K562 (cell line): ENCODE measurements at regions not wholly inside any gene's neighbourhood (a gene's known extent, or its start where the extent isn't known, plus 50 kb on each side); places are given as distances from the start of the nearest gene placed in this dataset.
"Not testable (repeated sequence)": the region's sequence is repeated elsewhere in the genome, so short reads cannot be mapped to it uniquely, and the experiment has no call there.

Experiments used
- ATAC-seq: fragments of 200-7000 bp; cut with Tn5 transposase; 3 replicates; pipeline ENCODE4 v1.9.1; 2020; ENCODE audit warnings: moderate library complexity
- BruUV-seq: library from RNA; stranded (reverse); fragments of 400-500 nt; replicated peaks from 2 replicates; lab custom pipeline; 2021; lab: Mats Ljungman, UMichigan
- CTCF ChIA-PET: fragments of 300-600 bp; formaldehyde crosslinking; extraction: SDS; loops from one replicate; lab custom pipeline; 2021; ENCODE audit warnings: low intra/inter-chr PET ratio; lab: Yijun Ruan, JAX
- POLR2A ChIA-PET: fragments of 300-600, 350-650 bp; sonication (Branson Sonifier 250); formaldehyde crosslinking; extraction: SDS; loops from one replicate; lab custom pipeline; 2021; ENCODE audit warnings: antibody characterized with exemption, inconsistent platforms; lab: Yijun Ruan, JAX
- DNase-seq, 4 experiments: peaks; one replicate each; pipeline versions ENCODE4 v3.0.0 to v3.0.0-alpha.2; 2011 to 2018; ENCODE audit warnings: low spot score in 3 of 4, mixed read lengths in 3 of 4; ENCODE audit errors: extremely low read depth in 1 of 4
- FAIRE-seq: peaks from 2 replicates; lab custom pipeline; 2011; peaks lifted over from hg19 to GRCh38; lab: Jason Lieb, UNC
- H2AFZ ChIP-seq: 2 replicates; pipeline ENCODE4 v1.6.0; 2011; ENCODE audit warnings: low read depth, low read length, control low read depth, inconsistent platforms
- H3K27ac ChIP-seq: fragments of 200-600 bp; 3 replicates; pipeline ENCODE4 v1.8.0; 2011; ENCODE audit warnings: low read depth, mild to moderate bottlenecking, control low read depth, inconsistent platforms, low read length, moderate library complexity, mixed read lengths; ENCODE audit errors: extremely low read depth
- H3K27me3 ChIP-seq, 2 experiments: fragments of 300-600 bp in 1 of 2; 2 replicates in 1 of 2; 3 replicates in 1 of 2; pipeline versions ENCODE4 v1.6.0 to v1.8.0; 2011; ENCODE audit warnings: inconsistent platforms in 2 of 2, low read length in 2 of 2, mild to moderate bottlenecking in 1 of 2, mixed read lengths in 1 of 2, moderate library complexity in 1 of 2; ENCODE audit not compliant: control insufficient read depth in 2 of 2, insufficient read depth in 2 of 2
- H3K36me3 ChIP-seq: fragments of 300-600 bp; 3 replicates; pipeline ENCODE4 v1.8.0; 2011; ENCODE audit warnings: mild to moderate bottlenecking, low read length, inconsistent platforms; ENCODE audit not compliant: control insufficient read depth, insufficient read depth
- H3K4me1 ChIP-seq, 2 experiments: fragments of 200-600 bp in 1 of 2; replicated peaks in 1 of 2; 2 replicates in 1 of 2; 3 replicates in 1 of 2; pipeline versions ENCODE4 v1.5.1 to v1.8.0; 2011; ENCODE audit warnings: inconsistent platforms in 2 of 2, low read length in 2 of 2, mild to moderate bottlenecking in 1 of 2, mixed read lengths in 1 of 2, moderate library complexity in 1 of 2; ENCODE audit not compliant: control insufficient read depth in 2 of 2, insufficient read depth in 2 of 2
- H3K4me2 ChIP-seq: 2 replicates; pipeline ENCODE4 v1.6.1; 2011; ENCODE audit warnings: low read length, control low read depth, inconsistent platforms, mixed read lengths; ENCODE audit not compliant: insufficient read depth
- H3K4me3 ChIP-seq: fragments of 200-600 bp; sonication (generic), shearing (Covaris generic); 2 replicates; pipeline ENCODE4 v1.5.1; 2016; ENCODE audit warnings: control low read depth, inconsistent platforms
- H3K79me2 ChIP-seq: fragments of 200-600 bp; 3 replicates; pipeline ENCODE4 v1.8.0; 2011; ENCODE audit warnings: low read length, inconsistent platforms; ENCODE audit not compliant: control insufficient read depth, insufficient read depth
- H3K9ac ChIP-seq, 2 experiments: 2 replicates each; pipeline versions ENCODE4 v1.6.0 to v1.6.1; 2011; ENCODE audit warnings: low read depth in 2 of 2, low read length in 2 of 2, control low read depth in 1 of 2, inconsistent platforms in 1 of 2, mild to moderate bottlenecking in 1 of 2, mixed read lengths in 1 of 2; ENCODE audit not compliant: insufficient read depth in 1 of 2
- H3K9me1 ChIP-seq: one replicate; pipeline ENCODE4 v1.6.0; 2011; ENCODE audit warnings: inconsistent platforms, mild to moderate bottlenecking, low read length, moderate library complexity; ENCODE audit not compliant: control insufficient read depth, insufficient read depth
- H3K9me3 ChIP-seq: replicated peaks from 2 replicates; pipeline ENCODE4 v1.5.1; 2011; ENCODE audit warnings: low read depth, low read length, inconsistent platforms; ENCODE audit not compliant: control insufficient read depth, insufficient read depth
- H4K20me1 ChIP-seq: replicated peaks from 2 replicates; pipeline ENCODE4 v1.6.1; 2011; ENCODE audit warnings: low read length, inconsistent platforms, mixed read lengths; ENCODE audit not compliant: control insufficient read depth, insufficient read depth
- FOSL1 ChIP-seq: fragments of 200-800 bp; sonication (Bioruptor generic); conservative IDR thresholded peaks from 2 replicates; pipeline ENCODE4 v1.6.1; 2016; ENCODE audit warnings: missing genetic modification characterization, missing compliant biosample characterization
- KDM1A ChIP-seq, 2 experiments: fragments of 450-650 bp; IDR thresholded peaks; 2 replicates each; pipeline ENCODE4 v1.6.1; 2016; ENCODE audit warnings: mild to moderate bottlenecking in 2 of 2
- WGBS: fragments of 100-300 bp; shearing (Covaris generic); methylation state at CpG from one replicate; pipeline ENCODE4 v1.1.6; 2016; ENCODE audit warnings: low coverage, mixed read lengths; ENCODE audit not compliant: insufficient coverage; ENCODE audit errors: missing lambda C conversion rate; 5-methylcytosine and 5-hydroxymethylcytosine counted together
- in situ Hi-C: fragments of 300-500 bp; cut with MboI; formaldehyde crosslinking; loops from 4 replicates; pipeline ENCODE4 v1.15.0; 2018; ENCODE audit warnings: inconsistent platforms, mixed read lengths
- intact Hi-C: fragments of 100-400 bp; cut with micrococcal nuclease; formaldehyde crosslinking; loops from 2 replicates; pipeline ENCODE4 v1.14.2; 2022
- TF ChIP-seq, protein P1 (sequence below), 2 experiments: fragments of 450-650 bp in 1 of 2; sonication (generic) in 1 of 2; formaldehyde crosslinking in 1 of 2; IDR thresholded peaks in 1 of 2; conservative IDR thresholded peaks in 1 of 2; 2 replicates each; pipeline versions ENCODE4 v1.6.1 to v1.8.1; 2016 to 2023; ENCODE audit warnings: mild to moderate bottlenecking in 2 of 2, moderate library complexity in 2 of 2, inconsistent platforms in 1 of 2, missing genetic modification reagents in 1 of 2

DNA sequence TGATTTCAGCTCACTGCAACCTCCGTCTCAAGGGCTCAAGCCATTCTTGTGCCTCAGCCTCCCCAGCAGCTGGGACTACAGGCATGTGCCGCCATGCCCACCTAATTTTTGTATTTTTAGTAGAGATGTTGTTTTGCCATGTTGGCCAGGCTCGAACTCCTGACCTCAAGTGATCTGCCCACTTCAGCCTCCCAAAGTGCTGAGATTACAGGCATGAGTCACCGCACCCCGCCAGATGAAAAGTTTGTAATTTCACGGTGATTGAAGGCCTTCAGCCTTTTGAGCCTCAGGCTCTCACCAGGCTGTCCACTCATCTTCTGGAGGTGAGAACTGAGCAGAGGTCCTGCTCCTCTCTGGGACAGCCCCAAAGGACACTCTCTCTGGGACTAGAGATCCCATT lies 103.2 kb downstream of the HIF1AN start:
- TF ChIP-seq, protein P1, sequence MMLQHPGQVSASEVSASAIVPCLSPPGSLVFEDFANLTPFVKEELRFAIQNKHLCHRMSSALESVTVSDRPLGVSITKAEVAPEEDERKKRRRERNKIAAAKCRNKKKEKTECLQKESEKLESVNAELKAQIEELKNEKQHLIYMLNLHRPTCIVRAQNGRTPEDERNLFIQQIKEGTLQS (IDR thresholded peaks at IDR 0.05) = peak; percentile 30; the same call in 1 of the 2 replicates
- TF ChIP-seq, protein P1 (CRISPR knock-in tag; conservative IDR thresholded peaks at IDR 0.05) = not testable (repeated sequence)
- TF ChIP-seq KDM1A (IDR thresholded peaks at IDR 0.05) (peak; percentile 52 to 59; a peak in 3 of 4 replicates), FOSL1 (tag) (0 out of 2 replicates have a peak, but pooled peaks have one; percentile 14)
- peaks cover 8 to 11% of the 10 kb centered on the region in 2 experiments; a peak in 4 of 5 replicates for H3K4me1 ChIP-seq
- POLR2A ChIA-PET = interaction anchor here (0.7 kb wide), 1 partner anchor 77 kb away, joined by 3 read pairs; no protein-coding TSS in a partner anchor
- H3K9me3 ChIP-seq, H2AFZ ChIP-seq, H3K79me2 ChIP-seq, H3K9ac ChIP-seq, in situ Hi-C loops, BruUV-seq, CTCF ChIA-PET, H3K4me3 ChIP-seq, H3K36me3 ChIP-seq, H3K4me2 ChIP-seq, H3K9me1 ChIP-seq, DNase-seq, intact Hi-C loops, H3K27ac ChIP-seq, FAIRE-seq, ATAC-seq, H4K20me1 ChIP-seq: not testable (repeated sequence)
- WGBS = 5% methylated on average over 6 of the region's 6 CpGs
- peaks cover 0 to 16% of the 10 kb centered on the region in 2 experiments; a peak in 1 of 5 replicates for H3K27me3 ChIP-seq
